Activated T-helper 2 cell treated with anti-CD3 and anti-CD28 coated beads, Interferon-gamma antibody, Interleukin-2, Interleukin-4, amounts not matched to agents 10 μg/mL and 5 μg/mL and 100 μg/mL, durations not matched to agents 14 hours and 24 hours and 36 hours (primary cell): ENCODE measurements at regions not wholly inside any gene's neighbourhood (a gene's known extent, or its start where the extent isn't known, plus 50 kb on each side); places are given as distances from the start of the nearest gene placed in this dataset.

Experiments
- DNase-seq: peaks from one replicate; pipeline ENCODE4 v3.0.0; 2021; ENCODE audit warnings: low spot score
- H3K27ac Mint-ChIP-seq: one replicate; pipeline ENCODE4 v1.8.0; 2021; ENCODE audit warnings: mixed read lengths
- H3K27me3 Mint-ChIP-seq: one replicate; pipeline ENCODE4 v1.8.0; 2021; ENCODE audit warnings: low read depth, mixed read lengths
- H3K36me3 Mint-ChIP-seq: one replicate; pipeline ENCODE4 v1.8.0; 2021; ENCODE audit warnings: low read depth, mixed read lengths
- H3K4me1 Mint-ChIP-seq: one replicate; pipeline ENCODE4 v1.8.0; 2021; ENCODE audit warnings: low read depth, mixed read lengths
- H3K4me3 Mint-ChIP-seq: one replicate; pipeline ENCODE4 v1.8.0; 2021; ENCODE audit warnings: low read depth, mild to moderate bottlenecking, moderate library complexity, mixed read lengths
- H3K9me3 Mint-ChIP-seq: one replicate; pipeline ENCODE4 v1.8.0; 2021; ENCODE audit warnings: mixed read lengths
- intact Hi-C: fragments of 100-400 bp; cut with micrococcal nuclease; formaldehyde crosslinking; loops from one replicate; pipeline ENCODE4 v1.15.1; 2023

GRCh38 chr2:121134728-121135127 is 150.3 kb downstream of the TFCP2L1 start:
- no peak for DNase-seq
- no peaks in the 10 kb centered on the region for H3K27me3 Mint-ChIP-seq
- no peaks in the 10 kb centered on the region for H3K4me1 Mint-ChIP-seq
- H3K27ac Mint-ChIP-seq = no peak overlapping the region
- no peak overlapping the region for H3K4me3 Mint-ChIP-seq
- intact Hi-C loops = no loop called here
- no peaks in the 10 kb centered on the region for H3K9me3 Mint-ChIP-seq
- H3K36me3 Mint-ChIP-seq = no peaks in the 10 kb centered on the region

- Mint-ChIP-seq H3K36me3 (no peaks in the 10 kb centered on the region), H3K4me1 (no peaks in the 10 kb centered on the region), H3K4me3 (no peak overlapping the region), H3K9me3 (no peaks in the 10 kb centered on the region), H3K27ac (no peak overlapping the region), H3K27me3 (no peaks in the 10 kb centered on the region)
- intact Hi-C loops = no loop called here
- DNase-seq = no peak
These were observed 149.7 kb downstream of the TFCP2L1 start for GRCh38 chr2:121135168-121135853.

- Mint-ChIP-seq H3K36me3 (no peaks in the 10 kb centered on the region), H3K27ac (no peak overlapping the region), H3K9me3 (no peaks in the 10 kb centered on the region), H3K27me3 (no peaks in the 10 kb centered on the region), H3K4me3 (no peak overlapping the region), H3K4me1 (no peaks in the 10 kb centered on the region)
- intact Hi-C loops = no loop called here
- DNase-seq = no peak
These were observed 148.7 kb downstream of the TFCP2L1 start for GRCh38 chr2:121136323-121136722.

- H3K27ac Mint-ChIP-seq = no peak overlapping the region
- H3K27me3 Mint-ChIP-seq = no peaks in the 10 kb centered on the region
- intact Hi-C loops = no loop called here
- no peak for DNase-seq
- no peaks in the 10 kb centered on the region for H3K36me3 Mint-ChIP-seq
- no peaks in the 10 kb centered on the region for H3K9me3 Mint-ChIP-seq
- H3K4me1 Mint-ChIP-seq = no peaks in the 10 kb centered on the region
- no peak overlapping the region for H3K4me3 Mint-ChIP-seq
These were observed 147.4 kb downstream of the TFCP2L1 start for GRCh38 chr2:121137571-121137970.

- Mint-ChIP-seq H3K36me3 (no peaks in the 10 kb centered on the region), H3K27me3 (no peaks in the 10 kb centered on the region), H3K9me3 (no peaks in the 10 kb centered on the region), H3K4me1 (no peaks in the 10 kb centered on the region), H3K4me3 (no peak overlapping the region), H3K27ac (no peak overlapping the region)
- DNase-seq = no peak
- intact Hi-C loops = no loop called here
These were observed 144.3 kb downstream of the TFCP2L1 start for GRCh38 chr2:121140734-121141133.

- DNase-seq = no peak
- Mint-ChIP-seq H3K36me3 (no peaks in the 10 kb centered on the region), H3K27me3 (no peaks in the 10 kb centered on the region), H3K4me1 (no peaks in the 10 kb centered on the region), H3K9me3 (no peaks in the 10 kb centered on the region), H3K4me3 (no peak overlapping the region), H3K27ac (no peak overlapping the region)
- intact Hi-C loops = no loop called here
These were observed 142.6 kb downstream of the TFCP2L1 start for GRCh38 chr2:121142452-121142851.

- intact Hi-C loops = no loop called here
- Mint-ChIP-seq H3K36me3 (no peaks in the 10 kb centered on the region), H3K4me1 (no peaks in the 10 kb centered on the region), H3K4me3 (no peak overlapping the region), H3K9me3 (no peaks in the 10 kb centered on the region), H3K27me3 (no peaks in the 10 kb centered on the region), H3K27ac (no peak overlapping the region)
- no peak for DNase-seq
These were observed 140.9 kb downstream of the TFCP2L1 start for GRCh38 chr2:121144111-121144510.

- H3K36me3 Mint-ChIP-seq = no peaks in the 10 kb centered on the region
- H3K27ac Mint-ChIP-seq = no peak overlapping the region
- H3K4me3 Mint-ChIP-seq = no peak overlapping the region
- H3K4me1 Mint-ChIP-seq = no peaks in the 10 kb centered on the region
- intact Hi-C loops = no loop called here
- H3K9me3 Mint-ChIP-seq = no peaks in the 10 kb centered on the region
- DNase-seq = no peak
- H3K27me3 Mint-ChIP-seq = no peaks in the 10 kb centered on the region
These were observed 138.4 kb downstream of the TFCP2L1 start for GRCh38 chr2:121146630-121147029.

- Mint-ChIP-seq H3K36me3 (no peaks in the 10 kb centered on the region), H3K4me3 (no peak overlapping the region), H3K27me3 (no peaks in the 10 kb centered on the region), H3K4me1 (no peaks in the 10 kb centered on the region), H3K9me3 (no peaks in the 10 kb centered on the region), H3K27ac (no peak overlapping the region)
- DNase-seq = no peak
- intact Hi-C loops = no loop called here
These were observed 137.2 kb downstream of the TFCP2L1 start for GRCh38 chr2:121147766-121148165.

- intact Hi-C loops = no loop called here
- Mint-ChIP-seq H3K27me3 (no peaks in the 10 kb centered on the region), H3K4me1 (no peaks in the 10 kb centered on the region)
These were observed 136.5 kb downstream of the TFCP2L1 start for GRCh38 chr2:121148481-121148880.

GRCh38 chr2:121149384-121149783 is 135.6 kb downstream of the TFCP2L1 start:
- Mint-ChIP-seq H3K4me3 (no peak overlapping the region), H3K27ac (no peak overlapping the region), H3K9me3 (no peaks in the 10 kb centered on the region), H3K36me3 (no peaks in the 10 kb centered on the region), H3K4me1 (no peaks in the 10 kb centered on the region), H3K27me3 (no peaks in the 10 kb centered on the region)
- intact Hi-C loops = no loop called here
- DNase-seq = no peak

More at GRCh38 chr2:121148481-121148880, 136.5 kb downstream of the TFCP2L1 start:
- DNase-seq = no peak
- Mint-ChIP-seq H3K4me3 (no peak overlapping the region), H3K27ac (no peak overlapping the region), H3K36me3 (no peaks in the 10 kb centered on the region), H3K9me3 (no peaks in the 10 kb centered on the region)

GRCh38 chr2:121150126-121150525 is 134.9 kb downstream of the TFCP2L1 start:
- intact Hi-C loops = no loop called here
- Mint-ChIP-seq H3K4me3 (no peak overlapping the region), H3K27me3 (no peaks in the 10 kb centered on the region), H3K36me3 (no peaks in the 10 kb centered on the region), H3K4me1 (no peaks in the 10 kb centered on the region), H3K9me3 (no peaks in the 10 kb centered on the region), H3K27ac (no peak overlapping the region)
- DNase-seq = no peak

- intact Hi-C loops = no loop called here
- H3K9me3 Mint-ChIP-seq = no peaks in the 10 kb centered on the region
- H3K36me3 Mint-ChIP-seq = no peaks in the 10 kb centered on the region
- no peak overlapping the region for H3K27ac Mint-ChIP-seq
- H3K4me1 Mint-ChIP-seq = no peaks in the 10 kb centered on the region
- no peak for DNase-seq
- no peak overlapping the region for H3K4me3 Mint-ChIP-seq
- H3K27me3 Mint-ChIP-seq = no peaks in the 10 kb centered on the region
These were observed 134.3 kb downstream of the TFCP2L1 start for GRCh38 chr2:121150713-121151112.
